Vagina (tissue), 2 donors: ENCODE measurements at regions not wholly inside any gene's neighbourhood (a gene's known extent, or its start where the extent isn't known, plus 50 kb on each side); places are given as distances from the start of the nearest gene placed in this dataset.
"Not testable (repeated sequence)": the region's sequence is repeated elsewhere in the genome, so short reads cannot be mapped to it uniquely, and the experiment has no call there.

ENCODE experiments used
- DNase-seq, 2 donors: peaks; one replicate each; pipeline ENCODE4 v3.0.0-alpha.2; 2017; ENCODE audit errors: extremely low spot score in 2 of 2
- H3K27ac ChIP-seq: fragments of 200-600 bp; sonication (generic); one replicate; pipeline ENCODE4 v1.5.1; 2019
- H3K27me3 ChIP-seq: fragments of 200-600 bp; sonication (generic); one replicate; pipeline ENCODE4 v1.5.1; 2019
- H3K36me3 ChIP-seq, 2 donors: fragments of 200-600 bp; sonication (generic); one replicate each; pipeline ENCODE4 v1.5.1; 2017 to 2019
- H3K4me1 ChIP-seq: fragments of 200-600 bp; sonication (generic); one replicate; pipeline ENCODE4 v1.5.1; 2019
- H3K4me3 ChIP-seq, 2 donors: fragments of 200-600 bp; sonication (generic); 1 replicate in 1 of 2; 2 replicates in 1 of 2; pipeline ENCODE4 v1.5.1; 2016 to 2019
- H3K9me3 ChIP-seq: fragments of 200-600 bp; sonication (generic); one replicate; pipeline ENCODE4 v1.5.1; 2019
- POLR2A ChIP-seq, 2 donors: fragments of 450-650 bp; IDR thresholded peaks; one replicate each; pipeline ENCODE4 v1.6.1; 2017; ENCODE audit warnings: antibody characterized with exemption in 2 of 2, mild to moderate bottlenecking in 2 of 2, moderate library complexity in 2 of 2
- POLR2AphosphoS5 ChIP-seq, 2 donors: sonication (generic); formaldehyde crosslinking; IDR thresholded peaks; one replicate each; pipeline ENCODE4 v1.9.0; 2017; ENCODE audit warnings: antibody characterized with exemption in 2 of 2, mild to moderate bottlenecking in 2 of 2, low read depth in 1 of 2; ENCODE audit not compliant: insufficient read depth in 1 of 2
- intact Hi-C: fragments of 100-400 bp; cut with DNase I; formaldehyde crosslinking; loops from one replicate; pipeline ENCODE4 v1.15.1; 2023
- TF ChIP-seq, protein P1 (sequence below), 3 experiments: fragments of 450-650 bp in 2 of 3; fragments of 200-600 bp in 1 of 3; sonication (generic) in 1 of 3; IDR thresholded peaks; one replicate each; pipeline ENCODE4 v1.5.1; 2017 to 2019; ENCODE audit warnings: antibody characterized with exemption in 3 of 3, mild to moderate bottlenecking in 2 of 3, moderate library complexity in 2 of 3

DNA sequence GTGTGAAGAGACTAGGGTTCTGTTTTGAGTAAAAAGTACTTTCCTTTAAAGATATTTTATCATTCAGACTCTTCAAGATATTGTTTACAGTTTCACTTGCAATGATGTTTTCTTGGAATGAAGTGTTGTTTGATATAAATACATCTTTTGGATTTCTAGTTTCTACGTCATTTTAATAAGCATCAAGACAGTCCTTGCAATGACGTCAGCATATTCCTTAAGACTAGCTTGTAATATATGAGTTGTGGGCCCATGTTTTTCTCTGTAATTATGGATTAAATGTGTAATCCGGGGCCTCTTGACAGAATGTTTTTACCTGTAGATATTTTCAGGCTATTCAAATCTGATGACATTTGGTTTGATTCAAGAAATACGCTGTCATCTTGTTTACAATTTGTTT, 66.1 kb downstream of the RBMX2 start:
- no peak overlapping the region for H3K27ac ChIP-seq
- TF ChIP-seq, protein P1, sequence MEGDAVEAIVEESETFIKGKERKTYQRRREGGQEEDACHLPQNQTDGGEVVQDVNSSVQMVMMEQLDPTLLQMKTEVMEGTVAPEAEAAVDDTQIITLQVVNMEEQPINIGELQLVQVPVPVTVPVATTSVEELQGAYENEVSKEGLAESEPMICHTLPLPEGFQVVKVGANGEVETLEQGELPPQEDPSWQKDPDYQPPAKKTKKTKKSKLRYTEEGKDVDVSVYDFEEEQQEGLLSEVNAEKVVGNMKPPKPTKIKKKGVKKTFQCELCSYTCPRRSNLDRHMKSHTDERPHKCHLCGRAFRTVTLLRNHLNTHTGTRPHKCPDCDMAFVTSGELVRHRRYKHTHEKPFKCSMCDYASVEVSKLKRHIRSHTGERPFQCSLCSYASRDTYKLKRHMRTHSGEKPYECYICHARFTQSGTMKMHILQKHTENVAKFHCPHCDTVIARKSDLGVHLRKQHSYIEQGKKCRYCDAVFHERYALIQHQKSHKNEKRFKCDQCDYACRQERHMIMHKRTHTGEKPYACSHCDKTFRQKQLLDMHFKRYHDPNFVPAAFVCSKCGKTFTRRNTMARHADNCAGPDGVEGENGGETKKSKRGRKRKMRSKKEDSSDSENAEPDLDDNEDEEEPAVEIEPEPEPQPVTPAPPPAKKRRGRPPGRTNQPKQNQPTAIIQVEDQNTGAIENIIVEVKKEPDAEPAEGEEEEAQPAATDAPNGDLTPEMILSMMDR (IDR thresholded peaks at IDR 0.05) = no peak
- no peak for TF ChIP-seq POLR2A (IDR thresholded peaks at IDR 0.05)
- TF ChIP-seq POLR2AphosphoS5 (IDR thresholded peaks at IDR 0.05; ENCODE audit: insufficient read depth in 1 of 2, low read depth in 1 of 2) = no peak
- H3K4me3 ChIP-seq = no peak overlapping the region
- H3K36me3 ChIP-seq = no peaks in the 10 kb centered on the region
- no peaks in the 10 kb centered on the region for H3K9me3 ChIP-seq
- no peaks in the 10 kb centered on the region for H3K27me3 ChIP-seq
- intact Hi-C loops = no loop called here
- H3K4me1 ChIP-seq = no peaks in the 10 kb centered on the region
- DNase-seq = no peak

DNA sequence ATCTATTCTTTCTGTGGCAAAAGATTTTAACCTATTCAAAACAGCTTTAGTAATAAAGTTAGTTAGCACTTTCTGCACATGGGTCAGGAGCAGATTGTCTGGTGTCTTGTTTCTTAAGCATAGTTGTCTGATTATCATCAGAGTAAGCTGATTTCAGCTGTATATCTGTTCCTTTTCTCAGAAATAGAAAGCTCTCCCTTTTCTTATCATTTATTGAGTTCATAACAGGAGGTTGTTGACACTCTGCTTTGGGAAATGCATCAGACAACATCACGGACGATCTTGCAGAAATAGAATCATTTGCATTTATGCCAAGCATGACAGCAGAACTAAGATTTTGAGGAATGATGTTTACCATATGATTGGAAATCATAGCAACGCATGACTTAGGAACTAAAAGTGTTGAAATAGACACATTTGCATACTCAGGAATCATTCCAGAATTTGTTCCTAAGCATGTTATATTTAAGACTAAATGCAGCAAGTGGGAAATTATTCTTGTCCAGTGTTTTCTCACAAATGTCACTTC, 66.7 kb downstream of the RBMX2 start:
- H3K4me1 ChIP-seq = no peaks in the 10 kb centered on the region
- no peak overlapping the region for H3K4me3 ChIP-seq
- H3K9me3 ChIP-seq = no peaks in the 10 kb centered on the region
- no peak for DNase-seq
- intact Hi-C loops = no loop called here
- H3K27ac ChIP-seq = no peak overlapping the region
- TF ChIP-seq POLR2AphosphoS5 (IDR thresholded peaks at IDR 0.05; ENCODE audit: insufficient read depth in 1 of 2, low read depth in 1 of 2) (no peak), POLR2A (IDR thresholded peaks at IDR 0.05) (no peak)
- TF ChIP-seq, protein P1 (IDR thresholded peaks at IDR 0.05) = no peak
- no peaks in the 10 kb centered on the region for H3K27me3 ChIP-seq
- H3K36me3 ChIP-seq = no peaks in the 10 kb centered on the region

DNA sequence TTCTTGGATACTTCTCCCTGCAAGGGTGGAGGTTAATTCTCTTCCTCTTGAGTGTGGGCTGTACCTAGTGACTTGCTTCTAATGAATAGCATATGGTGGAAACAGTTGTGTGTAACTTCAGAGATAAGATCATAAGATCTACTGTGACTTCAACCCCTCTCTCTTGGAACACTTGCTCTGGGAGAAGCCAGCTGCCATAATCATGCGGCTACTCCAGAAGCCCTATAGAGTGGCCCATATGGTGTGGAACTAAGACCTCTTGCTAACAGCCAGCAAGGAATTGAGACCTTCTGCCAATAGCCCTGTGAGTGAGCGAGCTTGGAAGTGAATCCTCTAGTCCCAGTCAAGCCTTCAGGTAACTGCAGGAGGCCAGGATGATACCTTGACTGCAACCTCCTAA, 81.1 kb downstream of the RBMX2 start:
- no peaks in the 10 kb centered on the region for H3K27me3 ChIP-seq
- no peaks in the 10 kb centered on the region for H3K9me3 ChIP-seq
- DNase-seq = no peak
- no peaks in the 10 kb centered on the region for H3K4me1 ChIP-seq
- no peak overlapping the region for H3K27ac ChIP-seq
- no peaks in the 10 kb centered on the region for H3K36me3 ChIP-seq
- no peak overlapping the region for H3K4me3 ChIP-seq
- intact Hi-C loops = no loop called here
- TF ChIP-seq POLR2A (IDR thresholded peaks at IDR 0.05) (no peak), POLR2AphosphoS5 (IDR thresholded peaks at IDR 0.05; ENCODE audit: insufficient read depth in 1 of 2, low read depth in 1 of 2) (no peak)
- TF ChIP-seq, protein P1 (IDR thresholded peaks at IDR 0.05) = no peak

DNA sequence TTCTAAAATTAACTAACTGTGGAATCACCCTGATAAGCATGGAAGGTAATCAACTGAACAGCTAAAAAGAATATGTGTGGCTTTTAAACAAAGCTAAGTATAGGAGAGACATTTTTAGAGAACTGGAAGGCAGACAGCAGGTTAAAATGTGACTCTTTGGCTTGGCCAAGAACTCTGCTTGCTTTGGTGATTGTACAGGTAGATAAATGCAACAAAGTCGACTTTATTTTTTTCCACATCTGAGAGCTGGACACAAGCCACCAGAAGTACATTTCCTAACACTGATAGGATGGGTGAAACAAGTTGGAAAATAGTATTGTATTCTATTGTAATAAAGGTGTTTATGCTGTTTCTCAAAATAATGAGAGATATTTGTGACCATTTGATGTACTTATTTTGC, 84.1 kb downstream of the RBMX2 start:
- no peak overlapping the region for H3K4me3 ChIP-seq
- no peaks in the 10 kb centered on the region for H3K9me3 ChIP-seq
- TF ChIP-seq, protein P1 (IDR thresholded peaks at IDR 0.05) = no peak
- TF ChIP-seq POLR2AphosphoS5 (IDR thresholded peaks at IDR 0.05; ENCODE audit: insufficient read depth in 1 of 2, low read depth in 1 of 2) (no peak), POLR2A (IDR thresholded peaks at IDR 0.05) (no peak)
- no peaks in the 10 kb centered on the region for H3K36me3 ChIP-seq
- H3K27me3 ChIP-seq = no peaks in the 10 kb centered on the region
- no peak for DNase-seq
- H3K4me1 ChIP-seq = no peaks in the 10 kb centered on the region
- intact Hi-C loops = no loop called here
- H3K27ac ChIP-seq = no peak overlapping the region

DNA sequence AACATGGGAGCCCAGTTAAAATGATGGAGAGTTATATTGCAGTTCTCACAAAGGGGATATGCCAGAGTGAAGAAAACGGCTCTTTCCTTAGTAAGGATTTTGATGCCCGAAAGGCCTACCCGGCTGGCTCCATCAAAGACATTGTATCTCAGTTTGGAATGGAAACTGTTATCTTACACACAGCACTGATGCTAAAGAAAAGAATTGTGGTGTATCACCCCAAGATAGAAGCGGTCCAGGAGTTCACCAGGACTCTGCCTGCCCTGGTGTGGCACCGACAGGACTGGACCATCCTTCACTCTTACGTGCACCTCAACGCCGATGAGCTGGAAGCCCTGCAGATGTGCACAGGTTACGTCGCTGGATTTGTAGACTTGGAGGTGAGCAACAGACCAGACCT, 93.7 kb downstream of the RBMX2 start:
- DNase-seq, H3K4me1 ChIP-seq, H3K4me3 ChIP-seq, H3K36me3 ChIP-seq, H3K27me3 ChIP-seq, H3K9me3 ChIP-seq, intact Hi-C loops, H3K27ac ChIP-seq: not testable (repeated sequence)

DNA sequence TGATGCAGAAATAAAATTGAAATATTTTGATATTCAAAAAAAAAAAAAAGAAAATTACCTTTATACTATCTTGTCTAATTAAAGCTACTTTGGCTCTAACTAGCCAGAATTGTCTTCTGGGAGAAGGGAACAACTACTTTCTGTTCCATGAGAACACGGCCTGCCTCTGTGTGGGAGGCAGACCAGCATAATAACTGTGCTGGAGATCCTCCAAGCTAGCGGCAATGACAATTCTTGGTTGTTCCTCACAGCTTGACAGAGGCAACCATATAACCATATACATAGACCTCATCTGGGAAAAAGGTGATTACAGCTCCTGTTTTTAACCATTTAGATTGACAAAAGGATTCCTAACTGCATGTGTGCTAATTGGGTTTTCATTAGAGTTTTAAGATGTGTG, 95.7 kb downstream of the RBMX2 start:
- DNase-seq = no peak
- no peak for TF ChIP-seq POLR2A (IDR thresholded peaks at IDR 0.05)
- TF ChIP-seq, protein P1 (IDR thresholded peaks at IDR 0.05) = no peak
- no peak for TF ChIP-seq POLR2AphosphoS5 (IDR thresholded peaks at IDR 0.05; ENCODE audit: insufficient read depth in 1 of 2, low read depth in 1 of 2)
- H3K4me3 ChIP-seq = no peak overlapping the region
- intact Hi-C loops = no loop called here
- H3K9me3 ChIP-seq = no peaks in the 10 kb centered on the region
- H3K27me3 ChIP-seq = no peaks in the 10 kb centered on the region
- H3K4me1 ChIP-seq = no peaks in the 10 kb centered on the region
- no peaks in the 10 kb centered on the region for H3K36me3 ChIP-seq
- H3K27ac ChIP-seq = no peak overlapping the region
